NB4 (cell line): ENCODE measurements at regions not wholly inside any gene's neighbourhood (a gene's known extent, or its start where the extent isn't known, plus 50 kb on each side); places are given as distances from the start of the nearest gene placed in this dataset.

ENCODE experiments used
- CTCF ChIP-seq: IDR thresholded peaks from one replicate; pipeline ENCODE4 v1.5.1; 2012; ENCODE audit warnings: low read depth, low read length
- POLR2A ChIP-seq: IDR thresholded peaks from 2 replicates; pipeline ENCODE4 v1.6.1; 2011; ENCODE audit warnings: mild to moderate bottlenecking; ENCODE audit not compliant: insufficient read length; ENCODE audit errors: extremely low read depth

GRCh38 chr12:68506619-68507018 is 104.1 kb upstream of the RAP1B start:
- TF ChIP-seq CTCF (no peak), POLR2A (no peak)
